Activated B cell treated with CpG ODN at 0.5 μM for 24 hours (primary cell): ENCODE measurements at regions not wholly inside any gene's neighbourhood (a gene's known extent, or its start where the extent isn't known, plus 50 kb on each side); places are given as distances from the start of the nearest gene placed in this dataset.

Source experiments
- ATAC-seq: fragments of 200-7000 bp; cut with Tn5 transposase; one replicate; pipeline ENCODE4 v1.10.0; 2021; ENCODE audit warnings: low read depth, mild to moderate bottlenecking, moderate library complexity
- CTCF ChIA-PET: fragments of 350-600 bp; sonication (Branson Sonifier 250); formaldehyde crosslinking; loops from one replicate; lab custom pipeline; 2021; ENCODE audit warnings: antibody characterized with exemption; lab: Charles Lee
- POLR2A ChIA-PET: fragments of 350-600 bp; sonication (Branson Sonifier 250); formaldehyde crosslinking; loops from one replicate; lab custom pipeline; 2021; ENCODE audit warnings: antibody characterized with exemption; lab: Charles Lee
- DNase-seq: peaks from one replicate; pipeline ENCODE4 v3.0.0; 2022
- H3K27ac Mint-ChIP-seq: one replicate; pipeline ENCODE4 v1.8.0; 2020; ENCODE audit warnings: mixed read lengths
- H3K27me3 Mint-ChIP-seq: one replicate; pipeline ENCODE4 v1.8.0; 2021; ENCODE audit warnings: mixed read lengths
- H3K36me3 Mint-ChIP-seq: one replicate; pipeline ENCODE4 v1.8.0; 2021; ENCODE audit warnings: low read depth, mixed read lengths
- H3K4me1 Mint-ChIP-seq: one replicate; pipeline ENCODE4 v1.8.0; 2021; ENCODE audit warnings: mixed read lengths
- H3K4me3 Mint-ChIP-seq: one replicate; pipeline ENCODE4 v1.8.0; 2020; ENCODE audit warnings: mild to moderate bottlenecking, mixed read lengths
- H3K9me3 Mint-ChIP-seq: one replicate; pipeline ENCODE4 v1.8.0; 2020; ENCODE audit warnings: mixed read lengths
- intact Hi-C: fragments of 100-400 bp; cut with micrococcal nuclease; formaldehyde crosslinking; loops from one replicate; pipeline ENCODE4 v1.15.1; 2024
- TF ChIP-seq, protein P1 (sequence below): fragments of 200-600 bp; IDR thresholded peaks from one replicate; pipeline ENCODE4 v1.8.0; 2022; ENCODE audit warnings: antibody characterized with exemption, mild to moderate bottlenecking

DNA sequence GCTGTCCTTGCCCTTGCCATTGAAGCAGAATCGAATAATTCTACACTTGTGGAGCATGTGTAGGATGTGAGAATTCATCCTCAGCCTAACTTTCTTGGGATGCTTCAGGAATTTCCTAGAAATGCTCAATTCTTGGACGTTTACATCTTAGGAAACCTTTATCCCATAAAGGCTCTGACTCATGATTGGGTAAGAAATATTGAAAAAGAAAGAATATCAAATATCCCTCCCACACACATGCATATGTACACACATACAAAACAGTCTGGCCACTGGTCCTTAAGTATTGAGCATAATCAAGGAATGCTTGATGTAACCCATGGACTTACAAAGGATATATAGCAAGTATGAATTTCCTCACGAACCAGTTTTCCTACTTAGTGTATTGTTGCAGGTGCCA, 83.9 kb upstream of the IPO9 start:
- POLR2A ChIA-PET, result no interaction called here
- ATAC-seq (no peak), DNase-seq (no peak)
- peaks cover 9% of the 10 kb centered on the region for H3K27me3 Mint-ChIP-seq
- H3K4me3 Mint-ChIP-seq, result no peak overlapping the region
- peaks cover 7% of the 10 kb centered on the region for H3K4me1 Mint-ChIP-seq
- CTCF ChIA-PET, result no interaction called here
- intact Hi-C loops, result no loop called here
- H3K9me3 Mint-ChIP-seq, result no peaks in the 10 kb centered on the region
- no peak overlapping the region for H3K27ac Mint-ChIP-seq
- TF ChIP-seq, protein P1, sequence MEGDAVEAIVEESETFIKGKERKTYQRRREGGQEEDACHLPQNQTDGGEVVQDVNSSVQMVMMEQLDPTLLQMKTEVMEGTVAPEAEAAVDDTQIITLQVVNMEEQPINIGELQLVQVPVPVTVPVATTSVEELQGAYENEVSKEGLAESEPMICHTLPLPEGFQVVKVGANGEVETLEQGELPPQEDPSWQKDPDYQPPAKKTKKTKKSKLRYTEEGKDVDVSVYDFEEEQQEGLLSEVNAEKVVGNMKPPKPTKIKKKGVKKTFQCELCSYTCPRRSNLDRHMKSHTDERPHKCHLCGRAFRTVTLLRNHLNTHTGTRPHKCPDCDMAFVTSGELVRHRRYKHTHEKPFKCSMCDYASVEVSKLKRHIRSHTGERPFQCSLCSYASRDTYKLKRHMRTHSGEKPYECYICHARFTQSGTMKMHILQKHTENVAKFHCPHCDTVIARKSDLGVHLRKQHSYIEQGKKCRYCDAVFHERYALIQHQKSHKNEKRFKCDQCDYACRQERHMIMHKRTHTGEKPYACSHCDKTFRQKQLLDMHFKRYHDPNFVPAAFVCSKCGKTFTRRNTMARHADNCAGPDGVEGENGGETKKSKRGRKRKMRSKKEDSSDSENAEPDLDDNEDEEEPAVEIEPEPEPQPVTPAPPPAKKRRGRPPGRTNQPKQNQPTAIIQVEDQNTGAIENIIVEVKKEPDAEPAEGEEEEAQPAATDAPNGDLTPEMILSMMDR, result no peak
- no peaks in the 10 kb centered on the region for H3K36me3 Mint-ChIP-seq

DNA sequence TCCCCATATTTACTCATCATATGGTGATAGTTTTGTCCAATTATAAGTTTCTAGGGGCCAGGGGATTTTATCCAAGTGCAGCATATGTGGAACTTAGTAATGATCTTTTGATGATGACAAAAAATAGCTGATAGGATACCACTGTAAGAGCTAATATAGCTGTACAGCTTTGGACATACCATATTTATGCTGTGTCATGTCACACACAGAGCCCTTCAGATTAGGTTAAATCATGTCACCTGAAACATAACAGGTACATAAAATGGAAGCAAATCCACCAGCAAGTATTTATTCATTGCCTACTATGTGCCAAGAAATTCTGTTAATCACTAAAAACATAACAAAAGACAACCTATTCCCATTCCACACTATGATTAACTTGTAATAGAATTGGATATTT, 82.8 kb upstream of the IPO9 start:
- Mint-ChIP-seq H3K4me1 (no peaks in the 10 kb centered on the region), H3K27me3 (peaks cover 11% of the 10 kb centered on the region), H3K36me3 (no peaks in the 10 kb centered on the region), H3K27ac (no peak overlapping the region), H3K4me3 (no peak overlapping the region), H3K9me3 (no peaks in the 10 kb centered on the region)
- ChIA-PET POLR2A (no interaction called here), CTCF (no interaction called here)
- no peak for DNase-seq
- TF ChIP-seq, protein P1, result no peak
- intact Hi-C loops, result no loop called here
- ATAC-seq, result no peak

DNA sequence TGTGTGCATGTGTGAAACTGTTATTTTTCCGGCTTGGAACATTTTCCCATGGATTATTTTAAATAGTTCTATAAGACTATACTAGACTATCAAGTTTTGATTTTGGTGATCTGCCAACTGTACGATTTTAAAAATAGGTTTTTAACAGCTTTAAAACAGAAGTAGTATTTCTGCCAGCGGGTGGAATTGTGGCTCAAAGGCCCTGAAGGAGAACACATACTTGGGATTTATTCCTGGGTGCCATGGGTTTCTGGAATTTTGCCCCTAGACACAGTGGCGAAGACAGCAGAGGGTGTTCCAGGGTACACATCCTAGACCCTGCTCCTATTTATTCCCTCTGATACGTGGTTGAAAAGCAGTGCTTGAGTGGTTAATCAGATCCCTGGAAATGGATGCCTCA, 81.7 kb upstream of the IPO9 start:
- Mint-ChIP-seq H3K27me3 (peaks cover 14% of the 10 kb centered on the region), H3K4me1 (no peaks in the 10 kb centered on the region), H3K27ac (no peak overlapping the region), H3K4me3 (no peak overlapping the region), H3K36me3 (no peaks in the 10 kb centered on the region), H3K9me3 (no peaks in the 10 kb centered on the region)
- no peak for ATAC-seq
- intact Hi-C loops, result no loop called here
- ChIA-PET POLR2A (no interaction called here), CTCF (no interaction called here)
- TF ChIP-seq, protein P1, result no peak
- DNase-seq, result no peak

DNA sequence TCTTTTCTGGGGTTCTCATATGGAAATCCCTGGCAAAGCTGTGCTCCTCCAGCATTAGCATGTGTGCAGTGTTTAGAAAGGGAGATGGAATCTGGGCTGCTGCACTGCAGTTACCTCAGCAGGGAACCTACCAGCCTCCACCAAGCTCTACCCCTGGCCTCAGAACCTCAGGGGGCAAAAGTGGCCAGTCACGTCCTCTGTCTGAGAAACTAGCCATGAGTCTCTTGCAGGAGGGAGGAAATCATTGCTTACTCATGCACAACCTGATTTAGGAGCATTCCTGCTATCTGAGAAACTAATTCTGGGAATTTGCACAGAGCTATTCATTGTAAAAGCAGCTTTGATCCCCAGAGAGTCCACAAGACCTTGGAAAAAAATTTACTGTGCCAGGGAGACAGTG, 80.6 kb upstream of the IPO9 start:
- H3K36me3 Mint-ChIP-seq, result no peaks in the 10 kb centered on the region
- intact Hi-C loops, result no loop called here
- H3K27me3 Mint-ChIP-seq, result peaks cover 18% of the 10 kb centered on the region
- H3K9me3 Mint-ChIP-seq, result no peaks in the 10 kb centered on the region
- ChIA-PET POLR2A (no interaction called here), CTCF (interaction anchor here (0.6 kb wide), 1 partner anchor 18 kb away, joined by 3 read pairs; no protein-coding TSS in a partner anchor)
- H3K4me3 Mint-ChIP-seq, result no peak overlapping the region
- no peaks in the 10 kb centered on the region for H3K4me1 Mint-ChIP-seq
- DNase-seq, result no peak
- TF ChIP-seq, protein P1, result no peak
- ATAC-seq, result no peak
- H3K27ac Mint-ChIP-seq, result no peak overlapping the region

DNA sequence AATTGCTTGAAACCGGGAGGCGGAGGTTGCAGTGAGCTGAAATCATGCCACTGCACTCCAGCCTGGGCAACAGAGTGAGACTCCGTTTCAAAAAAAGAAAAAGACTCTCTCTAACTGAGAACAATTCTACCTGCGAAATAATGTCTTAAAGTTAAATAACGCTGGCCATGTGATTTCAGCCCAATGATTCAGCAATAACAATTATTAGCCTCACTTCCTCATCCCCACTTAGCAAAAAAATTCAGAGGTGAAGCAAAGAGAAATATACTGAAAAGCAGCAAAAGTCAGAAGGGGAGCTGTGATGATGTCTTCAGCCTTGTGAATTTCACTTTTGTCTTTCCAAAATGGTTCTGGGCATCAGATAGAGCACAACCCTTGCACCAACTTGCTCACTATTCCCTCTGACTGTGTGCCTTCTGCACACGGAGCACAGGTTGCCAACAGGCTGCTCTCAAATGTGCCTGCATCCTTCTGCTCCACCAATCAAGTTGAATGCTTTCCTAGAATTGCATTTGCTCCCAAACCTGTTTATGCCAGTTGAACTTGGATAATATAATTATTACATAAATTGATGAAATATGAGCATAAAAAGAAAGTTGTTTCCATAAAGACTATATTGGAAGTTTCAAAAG, 79.8 kb upstream of the IPO9 start:
- ATAC-seq (no peak), DNase-seq (no peak)
- CTCF ChIA-PET, result interaction anchor here (0.6 kb wide), 1 partner anchor 17 kb away, joined by 3 read pairs; no protein-coding TSS in a partner anchor
- POLR2A ChIA-PET, result no interaction called here
- peaks cover 15% of the 10 kb centered on the region for H3K27me3 Mint-ChIP-seq
- TF ChIP-seq, protein P1, result no peak
- no peaks in the 10 kb centered on the region for H3K36me3 Mint-ChIP-seq
- no peaks in the 10 kb centered on the region for H3K4me1 Mint-ChIP-seq
- H3K4me3 Mint-ChIP-seq, result no peak overlapping the region
- no peak overlapping the region for H3K27ac Mint-ChIP-seq
- intact Hi-C loops, result no loop called here
- no peaks in the 10 kb centered on the region for H3K9me3 Mint-ChIP-seq
